ENCODE measurements at regions not wholly inside any gene's neighbourhood (a gene's known extent, or its start where the extent isn't known, plus 50 kb on each side); places are given as distances from the start of the nearest gene placed in this dataset.

GRCh38 chr6:22736740-22737139 is 167.4 kb downstream of the HDGFL1 start:
- TF ChIP-seq CTCF (IDR thresholded peaks at IDR 0.05) (no peak), EP300 (IDR thresholded peaks at IDR 0.05) (no peak), POLR2A (IDR thresholded peaks at IDR 0.05) (no peak), POLR2AphosphoS5 (IDR thresholded peaks at IDR 0.05) (no peak)

Data from stomach (tissue), 4 donors.